H1 (cell line): ENCODE measurements at regions not wholly inside any gene's neighbourhood (a gene's known extent, or its start where the extent isn't known, plus 50 kb on each side); places are given as distances from the start of the nearest gene placed in this dataset.

ENCODE experiments used
- CTCF ChIA-PET: fragments of 300-600 bp; sonication (Branson Sonifier 250); formaldehyde crosslinking; loops from one replicate; lab custom pipeline; 2021; ENCODE audit not compliant: partially characterized antibody; lab: Charles Lee
- POLR2A ChIA-PET: fragments of 300-600 bp; sonication (Branson Sonifier 250); formaldehyde crosslinking; loops from one replicate; lab custom pipeline; 2021; ENCODE audit warnings: inconsistent platforms; ENCODE audit not compliant: partially characterized antibody; lab: Charles Lee
- DNase-seq, 2 experiments: peaks; one replicate each; pipeline versions ENCODE4 v3.0.0 to v3.0.0-alpha.2; 2010 to 2022; ENCODE audit warnings: low spot score in 2 of 2, low read depth in 1 of 2, mixed read lengths in 1 of 2
- FAIRE-seq: peaks from 2 replicates; lab custom pipeline; 2011; peaks lifted over from hg19 to GRCh38; lab: Jason Lieb, UNC
- H2AFZ ChIP-seq: 2 replicates; pipeline ENCODE4 v1.8.1; 2012; ENCODE audit warnings: low read length, inconsistent platforms
- H2AK5ac ChIP-seq: 2 replicates; pipeline ENCODE4 v1.6.1; 2013; ENCODE audit warnings: low read depth, low read length
- H2BK120ac ChIP-seq: replicated peaks from 2 replicates; pipeline ENCODE3; 2013; ENCODE audit warnings: low read depth, low read length, inconsistent platforms
- H2BK12ac ChIP-seq: 2 replicates; pipeline ENCODE4 v1.6.1; 2013; ENCODE audit warnings: low read depth, low read length
- H2BK15ac ChIP-seq: 2 replicates; pipeline ENCODE4 v1.6.1; 2013; ENCODE audit warnings: low read length
- H2BK20ac ChIP-seq: 2 replicates; pipeline ENCODE4 v1.6.1; 2013; ENCODE audit warnings: low read length
- H2BK5ac ChIP-seq: 2 replicates; pipeline ENCODE4 v1.6.1; 2013; ENCODE audit warnings: low read depth, low read length
- H3K14ac ChIP-seq: 2 replicates; pipeline ENCODE4 v1.6.1; 2013; ENCODE audit warnings: inconsistent platforms; ENCODE audit not compliant: insufficient read length
- H3K18ac ChIP-seq: 2 replicates; pipeline ENCODE4 v1.6.1; 2013; ENCODE audit warnings: low read length; ENCODE audit errors: extremely low read depth
- H3K23ac ChIP-seq: 2 replicates; pipeline ENCODE4 v1.6.1; 2013; ENCODE audit warnings: inconsistent platforms; ENCODE audit not compliant: insufficient read length
- H3K23me2 ChIP-seq: 2 replicates; pipeline ENCODE4 v1.6.1; 2013; ENCODE audit warnings: low read depth, low read length
- H3K27ac ChIP-seq: 2 replicates; pipeline ENCODE4 v1.6.1; 2011; ENCODE audit warnings: low read depth, low read length, inconsistent platforms
- H3K27me3 ChIP-seq, 4 experiments: replicated peaks in 1 of 4; 1 replicate in 1 of 4; 2 replicates in 3 of 4; pipeline versions ENCODE4 v1.6.1 to v1.8.1; 2011 to 2013; ENCODE audit warnings: low read length in 3 of 4, mild to moderate bottlenecking in 3 of 4, inconsistent platforms in 2 of 4, mixed read lengths in 2 of 4, moderate library complexity in 1 of 4; ENCODE audit not compliant: control insufficient read depth in 3 of 4, insufficient read depth in 3 of 4; ENCODE audit errors: extremely low read depth in 1 of 4
- H3K36me3 ChIP-seq, 4 experiments: 2 replicates each; pipeline versions ENCODE4 v1.6.1 to v1.8.1; 2011 to 2013; ENCODE audit warnings: mild to moderate bottlenecking in 4 of 4, low read length in 3 of 4, moderate library complexity in 2 of 4, control low read depth in 1 of 4, inconsistent platforms in 1 of 4; ENCODE audit not compliant: insufficient read depth in 4 of 4, control insufficient read depth in 2 of 4
- H3K4ac ChIP-seq: replicated peaks from 2 replicates; pipeline ENCODE3; 2013; ENCODE audit warnings: low read length, low read depth, mixed read lengths, inconsistent platforms; ENCODE audit not compliant: insufficient read length
- H3K4me1 ChIP-seq, 4 experiments: replicated peaks in 1 of 4; 1 replicate in 1 of 4; 2 replicates in 3 of 4; pipeline versions ENCODE4 v1.6.1 to v1.8.1; 2011 to 2013; ENCODE audit warnings: low read length in 3 of 4, inconsistent platforms in 2 of 4, mixed read lengths in 1 of 4; ENCODE audit not compliant: insufficient read depth in 4 of 4, control insufficient read depth in 3 of 4
- H3K4me2 ChIP-seq, 2 experiments: 2 replicates each; pipeline versions ENCODE4 v1.6.1 to v1.8.1; 2011 to 2013; ENCODE audit warnings: low read depth in 2 of 2, low read length in 2 of 2, control low read depth in 1 of 2, inconsistent platforms in 1 of 2, mild to moderate bottlenecking in 1 of 2; ENCODE audit not compliant: insufficient read depth in 1 of 2
- H3K4me3 ChIP-seq, 4 experiments: fragments of 200-600, 300-600 bp in 1 of 4; sonication (generic), shearing (Covaris generic), sonication (Bioruptor Twin) in 1 of 4; 2 replicates each; pipeline versions ENCODE4 v1.5.1 to v1.8.1; 2011 to 2016; ENCODE audit warnings: low read length in 4 of 4, low read depth in 3 of 4, control low read depth in 2 of 4, inconsistent platforms in 2 of 4, mild to moderate bottlenecking in 2 of 4, mixed read lengths in 1 of 4, moderate library complexity in 1 of 4; ENCODE audit not compliant: insufficient read depth in 2 of 4; ENCODE audit errors: extremely low read depth in 1 of 4
- H3K56ac ChIP-seq: replicated peaks from 2 replicates; pipeline ENCODE3; 2013; ENCODE audit warnings: low read depth, mild to moderate bottlenecking, mixed read lengths, low read length, inconsistent platforms; ENCODE audit not compliant: insufficient read length
- H3K79me1 ChIP-seq: 2 replicates; pipeline ENCODE4 v1.6.1; 2013; ENCODE audit warnings: low read depth, low read length, control low read depth
- H3K79me2 ChIP-seq, 2 experiments: 2 replicates each; pipeline versions ENCODE4 v1.6.1 to v1.8.1; 2012 to 2013; ENCODE audit warnings: low read length in 2 of 2, mild to moderate bottlenecking in 2 of 2, inconsistent platforms in 1 of 2; ENCODE audit not compliant: insufficient read depth in 2 of 2, control insufficient read depth in 1 of 2
- H3K9ac ChIP-seq, 4 experiments: replicated peaks in 1 of 4; 1 replicate in 1 of 4; 2 replicates in 3 of 4; pipeline versions ENCODE4 v1.6.1 to v1.8.1; 2011 to 2013; ENCODE audit warnings: low read depth in 3 of 4, low read length in 3 of 4, control low read depth in 2 of 4, mild to moderate bottlenecking in 2 of 4, moderate library complexity in 2 of 4, inconsistent platforms in 1 of 4; ENCODE audit errors: extremely low read depth in 1 of 4
- H3K9me3 ChIP-seq, 2 experiments: 2 replicates each; pipeline versions ENCODE4 v1.6.1 to v1.8.1; 2012 to 2013; ENCODE audit warnings: mild to moderate bottlenecking in 2 of 2, moderate library complexity in 2 of 2, control low read depth in 1 of 2, inconsistent platforms in 1 of 2, low read depth in 1 of 2, low read length in 1 of 2, mixed read lengths in 1 of 2; ENCODE audit not compliant: insufficient read depth in 2 of 2
- H4K20me1 ChIP-seq, 2 experiments: replicated peaks in 1 of 2; 2 replicates each; pipeline versions ENCODE3 to v1.8.1; 2011 to 2013; ENCODE audit warnings: inconsistent platforms in 2 of 2, low read length in 2 of 2, mild to moderate bottlenecking in 1 of 2; ENCODE audit not compliant: insufficient read depth in 2 of 2, control insufficient read depth in 1 of 2
- H4K5ac ChIP-seq: 2 replicates; pipeline ENCODE4 v1.6.1; 2013; ENCODE audit warnings: low read length, low read depth, mixed read lengths, inconsistent platforms; ENCODE audit not compliant: insufficient read length
- H4K8ac ChIP-seq: 2 replicates; pipeline ENCODE4 v1.8.0; 2013; ENCODE audit warnings: mild to moderate bottlenecking, moderate library complexity, low read length, inconsistent platforms; ENCODE audit not compliant: insufficient read depth; ENCODE audit errors: extremely low read depth
- H4K91ac ChIP-seq: replicated peaks from 2 replicates; pipeline ENCODE3; 2013; ENCODE audit warnings: low read length, mixed read lengths, inconsistent platforms; ENCODE audit not compliant: insufficient read length
- CHD2 ChIP-seq: IDR thresholded peaks from 2 replicates; pipeline ENCODE4 v1.6.1; 2012; ENCODE audit warnings: low read length, improper control_type of control experiment
- FOSL1 ChIP-seq: IDR thresholded peaks from 2 replicates; pipeline ENCODE4 v1.6.1; 2011; ENCODE audit warnings: mild to moderate bottlenecking, low read depth, low read length, moderate library complexity; ENCODE audit not compliant: insufficient read depth
- NRF1 ChIP-seq: IDR thresholded peaks from 2 replicates; pipeline ENCODE4 v1.6.1; 2011; ENCODE audit warnings: mild to moderate bottlenecking, low read depth, low read length, improper control_type of control experiment
- RBBP5 ChIP-seq: IDR thresholded peaks from 2 replicates; pipeline ENCODE4 v1.7.1; 2012; ENCODE audit warnings: low read depth, mild to moderate bottlenecking, inconsistent platforms, low read length, moderate library complexity, borderline replicate concordance
- WGBS, 2 experiments: shearing (Covaris generic) in 1 of 2; methylation state at CpG; one replicate each; pipeline versions ENCODE4 v1.1.6 to v1.1.7; 2013 to 2015; ENCODE audit warnings: low lambda C conversion rate in 2 of 2, mixed read lengths in 2 of 2, inconsistent platforms in 1 of 2, low coverage in 1 of 2, missing lambda C conversion rate in 1 of 2; ENCODE audit not compliant: insufficient replicate concordance in 2 of 2, insufficient coverage in 1 of 2, insufficient read length in 1 of 2; ENCODE audit errors: extremely low coverage in 1 of 2, missing lambda C conversion rate in 1 of 2; 5-methylcytosine and 5-hydroxymethylcytosine counted together

DNA sequence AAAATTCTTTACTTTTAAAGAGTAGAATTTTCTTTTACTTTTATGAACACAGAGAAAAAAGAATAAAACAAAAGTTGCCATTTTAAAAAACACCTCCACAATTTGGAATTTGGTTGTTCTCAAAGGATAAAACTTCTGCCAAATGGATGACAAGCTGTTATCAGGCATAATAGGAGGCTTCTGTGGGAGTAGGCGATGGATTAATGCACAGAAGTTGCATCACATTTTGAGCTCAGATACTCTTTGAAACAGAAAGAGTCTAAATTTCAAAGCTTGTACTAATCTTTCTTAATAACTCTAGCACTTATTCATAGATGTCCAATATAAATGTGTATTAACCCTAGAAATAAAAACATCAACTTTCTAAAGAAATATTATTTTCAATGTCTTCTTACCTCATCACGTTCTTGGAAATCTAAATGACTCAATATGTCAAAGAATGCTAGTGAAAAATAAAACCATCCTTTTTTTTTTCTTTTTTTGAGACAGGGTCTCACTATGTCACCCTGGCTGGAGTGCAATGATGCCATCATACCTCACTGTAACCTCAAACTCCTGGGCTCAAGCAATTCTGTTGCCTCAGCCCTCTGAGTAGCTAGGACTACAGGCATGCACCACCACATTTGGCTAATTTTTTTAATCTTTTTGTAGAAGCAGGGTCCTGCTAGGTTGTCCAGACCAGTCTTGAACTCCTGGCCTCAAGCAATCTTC lies 112.8 kb upstream of the USP25 start:
- Histone ChIP-seq H3K4me1 (peaks cover 0 to 4% (median 0%) of the 10 kb centered on the region in 4 experiments; a peak in 1 of 7 replicates), H3K23ac (no peak overlapping the region), H3K14ac (no peak overlapping the region), H3K36me3 (no peaks in the 10 kb centered on the region), H3K79me1 (no peaks in the 10 kb centered on the region), H2BK20ac (no peak overlapping the region), H4K8ac (no peak overlapping the region), H3K23me2 (no peaks in the 10 kb centered on the region), H4K5ac (no peak overlapping the region), H3K4me2 (no peak overlapping the region), H4K20me1 (no peaks in the 10 kb centered on the region), H3K4ac (no peak overlapping the region), H3K18ac (no peak overlapping the region), H2BK12ac (no peak overlapping the region), H2AFZ (no peak overlapping the region), H3K56ac (no peak overlapping the region), H2BK15ac (no peak overlapping the region), H3K9me3 (no peaks in the 10 kb centered on the region), H3K4me3 (no peak overlapping the region), H2AK5ac (no peak overlapping the region), H2BK120ac (no peak overlapping the region), H3K27me3 (no peaks in the 10 kb centered on the region), H4K91ac (no peak overlapping the region), H3K27ac (no peak overlapping the region), H3K79me2 (no peaks in the 10 kb centered on the region), H3K9ac (no peak overlapping the region)
- WGBS, 2 experiments: 81% methylated on average over 2 of the region's 2 CpGs; no CpG with 5 or more reads in 1 of the 2 experiments
- FAIRE-seq: no peak
- POLR2A ChIA-PET: no interaction called here
- DNase-seq: no peak
- CTCF ChIA-PET: no interaction called here
- no peak for TF ChIP-seq CHD2
- TF ChIP-seq NRF1: no peak
- TF ChIP-seq RBBP5: no peak
- no peak for TF ChIP-seq FOSL1
- TF ChIP-seq, all 59 proteins: peak for 0
- no peak overlapping the region for H2BK5ac ChIP-seq
